Parathyroid adenoma (tissue), 2 donors: ENCODE measurements at regions not wholly inside any gene's neighbourhood (a gene's known extent, or its start where the extent isn't known, plus 50 kb on each side); places are given as distances from the start of the nearest gene placed in this dataset.
"Not testable (repeated sequence)": the region's sequence is repeated elsewhere in the genome, so short reads cannot be mapped to it uniquely, and the experiment has no call there.

Experiments
- H2AFZ ChIP-seq: fragments of 300-600 bp; sonication (generic); one replicate; pipeline ENCODE4 v1.7.0; 2017; ENCODE audit warnings: antibody characterized with exemption, mild to moderate bottlenecking
- H3K27ac ChIP-seq: fragments of 300-600 bp; sonication (generic); one replicate; pipeline ENCODE4 v1.7.0; 2017
- H3K27me3 ChIP-seq: fragments of 300-600 bp; sonication (generic); one replicate; pipeline ENCODE4 v1.7.0; 2017; ENCODE audit warnings: low read length; ENCODE audit not compliant: control insufficient read depth, insufficient read depth
- H3K36me3 ChIP-seq: fragments of 300-600 bp; sonication (generic); one replicate; pipeline ENCODE4 v1.7.0; 2017; ENCODE audit warnings: low read length; ENCODE audit not compliant: control insufficient read depth, insufficient read depth
- H3K4me1 ChIP-seq: fragments of 300-600 bp; sonication (generic); one replicate; pipeline ENCODE4 v1.7.0; 2017; ENCODE audit warnings: control low read depth
- H3K4me2 ChIP-seq: fragments of 300-600 bp; sonication (generic); one replicate; pipeline ENCODE4 v1.7.0; 2017; ENCODE audit warnings: low read length
- H3K4me3 ChIP-seq: fragments of 300-600 bp; sonication (generic); one replicate; pipeline ENCODE4 v1.7.0; 2017; ENCODE audit warnings: low read depth, low read length
- H3K79me2 ChIP-seq: fragments of 300-600 bp; sonication (generic); one replicate; pipeline ENCODE4 v1.7.0; 2017; ENCODE audit warnings: control low read depth
- H3K9ac ChIP-seq: fragments of 300-600 bp; sonication (generic); one replicate; pipeline ENCODE4 v1.7.0; 2017; ENCODE audit warnings: mild to moderate bottlenecking
- H3K9me3 ChIP-seq: fragments of 300-600 bp; sonication (generic); one replicate; pipeline ENCODE4 v1.7.0; 2017; ENCODE audit warnings: low read length; ENCODE audit not compliant: control insufficient read depth
- CTCF ChIP-seq: fragments of 300-600 bp; sonication (generic); IDR thresholded peaks from one replicate; pipeline ENCODE4 v1.7.0; 2017; ENCODE audit warnings: antibody characterized with exemption, mild to moderate bottlenecking
- donor health status: primary hyperparathyroidism.

GRCh38 chr4:123599920-123600810 is 203.6 kb downstream of the SPRY1 start:
- Histone ChIP-seq H3K79me2 (no peaks in the 10 kb centered on the region), H3K9me3 (no peaks in the 10 kb centered on the region), H3K36me3 (no peaks in the 10 kb centered on the region), H3K4me2 (no peak overlapping the region), H3K27me3 (no peaks in the 10 kb centered on the region), H3K4me3 (no peak overlapping the region), H2AFZ (no peak overlapping the region), H3K9ac (no peak overlapping the region), H3K4me1 (no peaks in the 10 kb centered on the region), H3K27ac (peak overlapping the region; percentile 20)
- no peak for TF ChIP-seq CTCF

- Histone ChIP-seq H3K4me3 (no peak overlapping the region), H3K4me2 (no peak overlapping the region), H3K27ac (no peak overlapping the region), H3K27me3 (no peaks in the 10 kb centered on the region), H3K9ac (no peak overlapping the region), H3K9me3 (no peaks in the 10 kb centered on the region), H3K4me1 (no peaks in the 10 kb centered on the region), H2AFZ (no peak overlapping the region), H3K79me2 (no peaks in the 10 kb centered on the region), H3K36me3 (no peaks in the 10 kb centered on the region)
- TF ChIP-seq CTCF = no peak
These were observed 204.7 kb downstream of the SPRY1 start for GRCh38 chr4:123600987-123601904.

- Histone ChIP-seq H3K27ac (no peak overlapping the region), H3K9ac (no peak overlapping the region), H3K27me3 (no peaks in the 10 kb centered on the region), H3K36me3 (no peaks in the 10 kb centered on the region), H3K4me2 (no peak overlapping the region), H3K4me3 (no peak overlapping the region), H3K4me1 (no peaks in the 10 kb centered on the region), H2AFZ (no peak overlapping the region), H3K79me2 (no peaks in the 10 kb centered on the region), H3K9me3 (no peaks in the 10 kb centered on the region)
- TF ChIP-seq CTCF = no peak
These were observed 205.4 kb downstream of the SPRY1 start for GRCh38 chr4:123602007-123602406.

GRCh38 chr4:123603165-123603564 is 206.6 kb downstream of the SPRY1 start:
- no peak for TF ChIP-seq CTCF
- no peaks in the 10 kb centered on the region for H3K79me2 ChIP-seq
- no peak overlapping the region for H3K9ac ChIP-seq
- no peak overlapping the region for H3K4me3 ChIP-seq
- H3K27ac ChIP-seq = no peak overlapping the region
- no peaks in the 10 kb centered on the region for H3K36me3 ChIP-seq
- no peaks in the 10 kb centered on the region for H3K4me1 ChIP-seq
- no peak overlapping the region for H3K4me2 ChIP-seq
- no peaks in the 10 kb centered on the region for H3K27me3 ChIP-seq
- H2AFZ ChIP-seq = no peak overlapping the region
- H3K9me3 ChIP-seq = no peaks in the 10 kb centered on the region

- H3K9me3 ChIP-seq, H3K9ac ChIP-seq, H3K79me2 ChIP-seq, H3K4me1 ChIP-seq, H3K27ac ChIP-seq, H3K4me3 ChIP-seq, H3K36me3 ChIP-seq, H3K27me3 ChIP-seq, H2AFZ ChIP-seq, H3K4me2 ChIP-seq: not testable (repeated sequence)
These were observed 209.2 kb downstream of the SPRY1 start for GRCh38 chr4:123605797-123606196.
